AG09309 (cell line): ENCODE measurements at regions not wholly inside any gene's neighbourhood (a gene's known extent, or its start where the extent isn't known, plus 50 kb on each side); places are given as distances from the start of the nearest gene placed in this dataset.
A peak's percentile ranks its signal among the peaks of the same experiment; 100 is the strongest.

Experiments
- DNase-seq: peaks from one replicate; pipeline ENCODE4 v3.0.0-alpha.2; 2010; ENCODE audit warnings: low read depth
- H3K4me3 ChIP-seq: 2 replicates; pipeline ENCODE4 v1.5.1; 2011; ENCODE audit warnings: mild to moderate bottlenecking, low read depth, low read length, moderate library complexity; ENCODE audit not compliant: control insufficient read depth
- TF ChIP-seq, protein P1 (sequence below): IDR thresholded peaks from 2 replicates; pipeline ENCODE4 v1.5.1; 2011; ENCODE audit warnings: mild to moderate bottlenecking, low read depth, low read length, inconsistent platforms; ENCODE audit not compliant: insufficient read depth, control insufficient read depth; ENCODE audit errors: missing control alignments

DNA sequence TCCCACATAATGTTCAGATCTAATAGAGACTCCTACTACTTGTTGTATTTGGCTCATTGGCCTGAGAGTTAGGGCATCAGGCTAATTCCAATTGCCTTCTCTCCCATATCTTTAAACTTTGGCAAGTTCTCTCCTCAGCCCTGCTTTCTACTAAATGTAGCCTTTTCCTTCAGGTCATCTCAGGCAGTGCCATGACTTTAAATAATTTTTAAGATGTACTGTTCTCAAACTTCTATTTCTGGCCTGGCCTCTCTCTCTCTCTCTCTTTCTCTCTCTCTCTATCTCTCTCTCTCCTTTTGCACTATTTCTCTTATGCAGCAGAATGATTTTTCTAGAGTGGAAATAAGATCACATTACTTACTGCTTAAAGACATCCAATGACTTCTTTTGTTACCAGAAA is 114.5 kb upstream of the PAQR3 start:
- H3K4me3 ChIP-seq, result no peak overlapping the region

DNA sequence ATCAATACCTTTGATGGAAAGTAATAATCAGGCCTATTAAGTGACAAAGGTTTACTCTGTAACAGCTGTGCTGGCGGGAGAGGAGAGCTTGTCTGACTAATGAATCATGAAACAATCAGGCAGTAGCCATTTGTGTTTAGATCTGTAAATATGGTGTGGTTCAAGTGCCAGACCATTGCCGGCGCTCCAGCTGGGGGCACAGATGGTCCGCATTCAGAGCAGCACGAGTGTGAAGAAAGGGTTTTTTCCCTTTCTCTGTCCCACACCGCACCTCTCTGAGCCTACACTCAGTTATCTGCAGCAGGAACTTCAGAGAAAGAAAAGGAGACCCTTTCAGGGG is 111.3 kb upstream of the PAQR3 start:
- no peak overlapping the region; the same call in 1 of the 2 replicates for H3K4me3 ChIP-seq
- DNase-seq, result no peak
- TF ChIP-seq, protein P1, sequence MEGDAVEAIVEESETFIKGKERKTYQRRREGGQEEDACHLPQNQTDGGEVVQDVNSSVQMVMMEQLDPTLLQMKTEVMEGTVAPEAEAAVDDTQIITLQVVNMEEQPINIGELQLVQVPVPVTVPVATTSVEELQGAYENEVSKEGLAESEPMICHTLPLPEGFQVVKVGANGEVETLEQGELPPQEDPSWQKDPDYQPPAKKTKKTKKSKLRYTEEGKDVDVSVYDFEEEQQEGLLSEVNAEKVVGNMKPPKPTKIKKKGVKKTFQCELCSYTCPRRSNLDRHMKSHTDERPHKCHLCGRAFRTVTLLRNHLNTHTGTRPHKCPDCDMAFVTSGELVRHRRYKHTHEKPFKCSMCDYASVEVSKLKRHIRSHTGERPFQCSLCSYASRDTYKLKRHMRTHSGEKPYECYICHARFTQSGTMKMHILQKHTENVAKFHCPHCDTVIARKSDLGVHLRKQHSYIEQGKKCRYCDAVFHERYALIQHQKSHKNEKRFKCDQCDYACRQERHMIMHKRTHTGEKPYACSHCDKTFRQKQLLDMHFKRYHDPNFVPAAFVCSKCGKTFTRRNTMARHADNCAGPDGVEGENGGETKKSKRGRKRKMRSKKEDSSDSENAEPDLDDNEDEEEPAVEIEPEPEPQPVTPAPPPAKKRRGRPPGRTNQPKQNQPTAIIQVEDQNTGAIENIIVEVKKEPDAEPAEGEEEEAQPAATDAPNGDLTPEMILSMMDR, result no peak

More for the DNA sequence above, 114.5 kb upstream of the PAQR3 start:
- TF ChIP-seq, protein P1, result no peak
- DNase-seq, result no peak

DNA sequence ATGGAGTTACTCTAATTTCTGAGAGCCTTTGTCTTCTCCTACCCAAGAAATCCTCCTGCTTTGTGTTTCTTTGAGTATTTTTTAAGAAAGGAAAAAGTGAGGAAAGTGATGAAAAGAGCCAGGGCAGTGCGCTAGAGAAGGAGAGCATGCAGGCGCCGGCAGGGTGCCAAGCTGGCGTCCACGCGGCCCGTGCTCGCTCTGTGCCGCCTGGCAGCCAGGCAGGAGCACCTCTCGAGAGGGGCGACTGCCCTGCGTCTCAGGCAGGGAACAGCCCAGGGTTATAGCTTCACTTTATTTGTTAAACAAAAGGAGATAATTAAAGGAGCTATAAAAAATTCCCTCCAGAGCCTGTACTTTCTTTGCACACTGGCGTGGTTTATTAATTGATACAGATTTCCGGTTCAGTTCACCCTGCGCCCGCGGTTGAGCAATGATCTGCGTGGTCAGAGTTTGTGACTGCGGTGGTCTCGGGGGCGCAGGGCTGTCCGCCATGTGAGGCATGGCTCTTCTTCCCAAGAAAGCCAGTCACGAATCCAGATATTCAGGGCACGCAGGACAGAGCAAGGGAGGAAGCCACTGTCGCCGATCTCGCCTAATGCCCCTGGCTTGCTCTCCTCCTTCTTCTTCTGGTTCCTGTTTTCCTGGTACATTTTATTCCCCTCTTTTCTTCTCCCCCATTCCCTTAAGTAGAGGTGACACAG is 110.8 kb upstream of the PAQR3 start:
- no peak for DNase-seq
- TF ChIP-seq, protein P1, result no peak
- peak overlapping the region; percentile 5; the same call in 1 of the 2 replicates for H3K4me3 ChIP-seq

DNA sequence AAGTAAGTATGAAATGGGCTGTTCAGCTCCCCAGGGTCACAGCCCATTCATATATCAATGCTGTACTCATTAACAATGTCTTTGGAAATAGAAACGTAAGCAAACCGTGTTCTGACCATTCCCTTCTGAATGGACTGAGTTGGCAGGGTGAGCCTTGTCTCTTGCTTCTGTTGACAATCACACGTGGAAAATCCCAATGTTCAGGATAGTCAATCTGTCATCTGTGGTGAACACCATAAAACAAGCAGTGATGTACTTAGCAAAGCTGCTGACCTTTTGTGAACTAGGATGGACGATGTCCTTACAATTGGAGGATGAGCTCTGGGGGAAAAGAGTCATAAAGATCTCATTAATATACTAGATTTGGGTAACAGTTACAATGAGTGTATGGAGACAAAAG is 109.6 kb upstream of the PAQR3 start:
- TF ChIP-seq, protein P1, result no peak
- H3K4me3 ChIP-seq, result no peak overlapping the region
- no peak for DNase-seq

DNA sequence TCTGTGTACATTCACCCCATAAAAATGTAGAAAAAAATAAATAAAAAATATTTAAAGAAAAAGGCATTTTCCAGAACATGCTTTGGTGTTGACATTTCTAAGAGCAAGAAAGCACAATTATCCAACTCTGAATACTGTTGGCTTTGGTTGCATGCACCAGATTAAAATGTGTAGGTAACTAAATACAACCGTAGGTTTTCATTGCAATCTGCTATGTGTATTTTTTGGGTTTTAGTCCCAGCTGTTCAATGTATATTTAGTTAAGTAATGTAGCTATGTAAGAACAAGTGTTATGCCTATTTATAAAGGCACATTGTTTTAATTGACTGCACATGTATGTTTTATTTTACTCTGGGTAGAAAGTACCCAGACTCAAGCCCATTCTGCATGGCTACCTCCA is 108.1 kb upstream of the PAQR3 start:
- DNase-seq, result no peak
- TF ChIP-seq, protein P1, result no peak
- H3K4me3 ChIP-seq, result no peak overlapping the region

DNA sequence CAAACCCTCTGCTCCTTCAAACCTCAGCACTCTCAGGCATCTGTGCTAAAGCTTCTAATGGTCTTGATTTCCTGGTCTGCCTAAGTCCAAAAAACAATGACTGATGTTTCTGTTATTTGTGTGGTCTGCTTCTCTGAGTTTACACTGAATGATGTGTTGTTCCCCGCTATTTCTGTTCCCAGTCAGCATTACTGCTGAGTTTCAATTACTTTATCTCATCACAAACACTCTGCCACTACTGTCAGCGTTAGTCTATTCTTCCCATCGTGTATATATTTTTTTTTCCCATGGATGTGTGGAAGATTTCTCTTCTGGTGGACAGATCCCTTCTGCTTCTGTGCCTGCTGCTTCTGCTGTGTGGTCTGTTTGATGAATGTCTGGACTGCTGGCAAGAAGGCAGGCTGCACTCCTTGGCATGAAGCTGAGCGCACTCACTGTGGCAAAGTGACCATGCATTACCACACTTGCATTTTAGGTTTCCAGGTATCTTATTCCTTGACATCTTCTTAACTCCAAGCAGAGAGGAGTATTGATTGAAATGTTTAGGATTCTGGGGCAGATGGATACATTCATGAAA is 106.9 kb upstream of the PAQR3 start:
- no peak overlapping the region for H3K4me3 ChIP-seq
- TF ChIP-seq, protein P1, result no peak
- no peak for DNase-seq
